CD14-positive monocyte (primary cell): ENCODE measurements at regions not wholly inside any gene's neighbourhood (a gene's known extent, or its start where the extent isn't known, plus 50 kb on each side); places are given as distances from the start of the nearest gene placed in this dataset.

Experiments
- DNase-seq, 3 donors: peaks; one replicate each; pipeline ENCODE4 v3.0.0-alpha.2; 2011 to 2022
- H2AFZ ChIP-seq: 2 replicates; pipeline ENCODE4 v1.6.0; 2012; ENCODE audit warnings: mild to moderate bottlenecking, low read depth, low read length, inconsistent platforms; ENCODE audit not compliant: insufficient read depth, poor library complexity, severe bottlenecking
- H3K27ac ChIP-seq, 2 donors: 1 replicate in 1 of 2; 2 replicates in 1 of 2; pipeline ENCODE4 v1.5.1; 2012 to 2013; ENCODE audit warnings: low read length in 2 of 2, control low read depth in 1 of 2, inconsistent platforms in 1 of 2, low read depth in 1 of 2, mild to moderate bottlenecking in 1 of 2
- H3K27me3 ChIP-seq, 2 donors: one replicate each; pipeline versions ENCODE4 v1.6.0 to v1.6.1; 2011 to 2013; ENCODE audit warnings: low read length in 2 of 2; ENCODE audit not compliant: control insufficient read depth in 2 of 2, insufficient read depth in 2 of 2
- H3K36me3 ChIP-seq, 2 donors: replicated peaks in 1 of 2; 1 replicate in 1 of 2; 2 replicates in 1 of 2; pipeline versions ENCODE4 v1.5.1 to v1.6.1; 2012 to 2013; ENCODE audit warnings: low read length in 2 of 2, control low read depth in 1 of 2, inconsistent platforms in 1 of 2, mild to moderate bottlenecking in 1 of 2; ENCODE audit not compliant: insufficient read depth in 2 of 2, control insufficient read depth in 1 of 2
- H3K4me1 ChIP-seq, 2 donors: 1 replicate in 1 of 2; 2 replicates in 1 of 2; pipeline versions ENCODE4 v1.5.1 to v1.6.1; 2012 to 2013; ENCODE audit warnings: low read length in 2 of 2, control low read depth in 1 of 2, inconsistent platforms in 1 of 2, mild to moderate bottlenecking in 1 of 2, moderate library complexity in 1 of 2; ENCODE audit not compliant: insufficient read depth in 2 of 2, control insufficient read depth in 1 of 2
- H3K4me2 ChIP-seq: replicated peaks from 2 replicates; pipeline ENCODE3; 2012; ENCODE audit warnings: low read length, moderate library complexity, mild to moderate bottlenecking; ENCODE audit not compliant: poor library complexity, severe bottlenecking; ENCODE audit errors: extremely low read depth
- H3K4me3 ChIP-seq, 3 experiments: fragments of 200-600 bp in 1 of 3; sonication (generic) in 1 of 3; replicated peaks in 1 of 3; 1 replicate in 2 of 3; 2 replicates in 1 of 3; pipeline ENCODE4 v1.5.1; 2011 to 2013; ENCODE audit warnings: low read length in 3 of 3, mild to moderate bottlenecking in 3 of 3, control low read depth in 2 of 3, low read depth in 2 of 3, inconsistent platforms in 1 of 3, moderate library complexity in 1 of 3
- H3K79me2 ChIP-seq: 2 replicates; pipeline ENCODE4 v1.6.0; 2012; ENCODE audit warnings: mild to moderate bottlenecking, control low read depth, inconsistent platforms, low read length, moderate library complexity; ENCODE audit not compliant: insufficient read depth
- H3K9ac ChIP-seq: 2 replicates; pipeline ENCODE4 v1.6.0; 2017; ENCODE audit warnings: low read length, mild to moderate bottlenecking; ENCODE audit not compliant: insufficient read depth, poor library complexity, severe bottlenecking
- H3K9me3 ChIP-seq, 2 donors: replicated peaks in 1 of 2; 1 replicate in 1 of 2; 2 replicates in 1 of 2; pipeline versions ENCODE4 v1.5.1 to v1.6.1; 2012 to 2013; ENCODE audit warnings: low read length in 2 of 2, control low read depth in 1 of 2; ENCODE audit not compliant: control insufficient read depth in 1 of 2, insufficient read depth in 1 of 2
- H4K20me1 ChIP-seq: 2 replicates; pipeline ENCODE4 v1.6.0; 2012; ENCODE audit warnings: mild to moderate bottlenecking, low read length, control low read depth, moderate library complexity; ENCODE audit not compliant: insufficient read depth
- H3K27ac Mint-ChIP-seq, 7 donors: one replicate each; pipeline ENCODE4 v1.8.0; 2020; ENCODE audit warnings: mild to moderate bottlenecking in 7 of 7, mixed read lengths in 7 of 7, moderate library complexity in 6 of 7, inconsistent platforms in 2 of 7
- H3K27me3 Mint-ChIP-seq, 3 donors: one replicate each; pipeline ENCODE4 v1.8.0; 2021 to 2022; ENCODE audit warnings: low read depth in 3 of 3, mild to moderate bottlenecking in 3 of 3, mixed read lengths in 3 of 3, moderate library complexity in 3 of 3, inconsistent platforms in 1 of 3
- H3K36me3 Mint-ChIP-seq, 2 donors: one replicate each; pipeline ENCODE4 v1.8.0; 2020; ENCODE audit warnings: mixed read lengths in 2 of 2, inconsistent platforms in 1 of 2, mild to moderate bottlenecking in 1 of 2
- H3K4me1 Mint-ChIP-seq: one replicate; pipeline ENCODE4 v1.8.0; 2020; ENCODE audit warnings: mild to moderate bottlenecking, mixed read lengths
- H3K4me3 Mint-ChIP-seq, 2 donors: one replicate each; pipeline ENCODE4 v1.8.0; 2020; ENCODE audit warnings: mild to moderate bottlenecking in 2 of 2, mixed read lengths in 2 of 2, moderate library complexity in 1 of 2
- H3K9me3 Mint-ChIP-seq, 7 donors: one replicate each; pipeline ENCODE4 v1.8.0; 2020 to 2022; ENCODE audit warnings: mixed read lengths in 7 of 7, mild to moderate bottlenecking in 6 of 7, moderate library complexity in 6 of 7, inconsistent platforms in 2 of 7
- CTCF ChIP-seq: fragments of 200-600 bp; IDR thresholded peaks from one replicate; pipeline ENCODE4 v1.8.0; 2022; ENCODE audit warnings: antibody characterized with exemption, mild to moderate bottlenecking
- WGBS: methylation state at CpG from one replicate; pipeline ENCODE4 v1.1.5; 2013; ENCODE audit warnings: missing lambda C conversion rate; ENCODE audit not compliant: insufficient coverage; 5-methylcytosine and 5-hydroxymethylcytosine counted together
- intact Hi-C, 2 donors: fragments of 100-400 bp; cut with micrococcal nuclease; formaldehyde crosslinking; loops; one replicate each; pipeline versions ENCODE4 v1.15.0 to v1.15.1; 2023

- Mint-ChIP-seq H3K4me3 (no peak overlapping the region), H3K9me3 (peaks cover 0 to 6% (median 0%) of the 10 kb centered on the region in 7 donors), H3K27ac (no peak overlapping the region), H3K4me1 (peaks cover 6% of the 10 kb centered on the region), H3K27me3 (peaks cover 0 to 2% (median 0%) of the 10 kb centered on the region in 3 donors), H3K36me3 (no peaks in the 10 kb centered on the region)
- WGBS = 100% methylated on average over 2 of the region's 6 CpGs
- H3K9ac ChIP-seq = no peak overlapping the region
- intact Hi-C loops = no loop called here
- no peaks in the 10 kb centered on the region for H3K36me3 ChIP-seq
- no peak overlapping the region for H3K4me2 ChIP-seq
- H3K4me1 ChIP-seq = no peaks in the 10 kb centered on the region
- no peak for DNase-seq
- no peaks in the 10 kb centered on the region for H4K20me1 ChIP-seq
- H2AFZ ChIP-seq = no peak overlapping the region
- H3K27ac ChIP-seq = no peak overlapping the region
- H3K79me2 ChIP-seq = no peaks in the 10 kb centered on the region
- H3K27me3 ChIP-seq = no peaks in the 10 kb centered on the region
- TF ChIP-seq CTCF = no peak
- no peaks in the 10 kb centered on the region for H3K9me3 ChIP-seq
- no peak overlapping the region for H3K4me3 ChIP-seq
Measured at GRCh38 chr2:58928391-58928790, 687.3 kb upstream of the FANCL start.

- intact Hi-C loops = no loop called here
- H3K4me2 ChIP-seq = no peak overlapping the region
- H3K27me3 ChIP-seq = no peaks in the 10 kb centered on the region
- no peaks in the 10 kb centered on the region for H3K79me2 ChIP-seq
- H4K20me1 ChIP-seq = no peaks in the 10 kb centered on the region
- no peak overlapping the region for H3K4me3 ChIP-seq
- no peak overlapping the region for H3K27ac ChIP-seq
- H3K27ac Mint-ChIP-seq = no peak overlapping the region
- no peaks in the 10 kb centered on the region for H3K27me3 Mint-ChIP-seq
- H2AFZ ChIP-seq = no peak overlapping the region
- no peaks in the 10 kb centered on the region for H3K9me3 ChIP-seq
- H3K36me3 ChIP-seq = no peaks in the 10 kb centered on the region
- H3K4me1 Mint-ChIP-seq = peaks cover 6% of the 10 kb centered on the region
- no peak for DNase-seq
- no peak overlapping the region for H3K9ac ChIP-seq
- no peak for TF ChIP-seq CTCF
- H3K9me3 Mint-ChIP-seq = peaks cover 0 to 6% (median 0%) of the 10 kb centered on the region in 7 donors
- H3K4me1 ChIP-seq = no peaks in the 10 kb centered on the region
- no peaks in the 10 kb centered on the region for H3K36me3 Mint-ChIP-seq
- WGBS = 92% methylated on average over 2 of the region's 5 CpGs
- H3K4me3 Mint-ChIP-seq = no peak overlapping the region
Measured at GRCh38 chr2:58926112-58926511, 685.0 kb upstream of the FANCL start.
